CD4-positive, alpha-beta T cell treated with Interferon alpha-2 for 1 hour (primary cell): ENCODE measurements at regions not wholly inside any gene's neighbourhood (a gene's known extent, or its start where the extent isn't known, plus 50 kb on each side); places are given as distances from the start of the nearest gene placed in this dataset.
"Not testable (repeated sequence)": the region's sequence is repeated elsewhere in the genome, so short reads cannot be mapped to it uniquely, and the experiment has no call there.

Experiments used
- DNase-seq, 2 donors: peaks; one replicate each; pipeline ENCODE4 v3.0.0-alpha.2; 2020 to 2022

- no peak for DNase-seq
Observed at GRCh38 chr12:87671757-87672156, 357.4 kb downstream of the C12orf50 start.

- no peak for DNase-seq
Observed at GRCh38 chr12:87670448-87670847, 358.8 kb downstream of the C12orf50 start.

GRCh38 chr12:87667378-87667777 is 361.8 kb downstream of the C12orf50 start:
- DNase-seq, result no peak

GRCh38 chr12:87661786-87662377 is 367.3 kb downstream of the C12orf50 start:
- peak in 1 of 2 donors; percentile 20 for DNase-seq

- no peak for DNase-seq
Observed at GRCh38 chr12:87660987-87661774, 368.0 kb downstream of the C12orf50 start.

- no peak for DNase-seq
Observed at GRCh38 chr12:87660291-87660690, 368.9 kb downstream of the C12orf50 start.

GRCh38 chr12:87656311-87656710 is 372.9 kb downstream of the C12orf50 start:
- no peak for DNase-seq

GRCh38 chr12:87651670-87652425 is 377.4 kb downstream of the C12orf50 start:
- no peak for DNase-seq

- no peak for DNase-seq
Observed at GRCh38 chr12:87642245-87642644, 387.0 kb downstream of the C12orf50 start.

- no peak for DNase-seq
Observed at GRCh38 chr12:87618199-87618598, 411.0 kb downstream of the C12orf50 start.

GRCh38 chr12:87612996-87613395 is 416.2 kb downstream of the C12orf50 start:
- DNase-seq, result no peak

- DNase-seq, result no peak
Observed at GRCh38 chr12:87608321-87608720, 420.9 kb downstream of the C12orf50 start.

GRCh38 chr12:87603727-87604126 is 425.5 kb downstream of the C12orf50 start:
- no peak for DNase-seq

GRCh38 chr12:87599459-87599858 is 429.7 kb downstream of the C12orf50 start:
- DNase-seq, result no peak

GRCh38 chr12:87597114-87597513 is 432.1 kb downstream of the C12orf50 start:
- no peak for DNase-seq

- DNase-seq, result no peak
Observed at GRCh38 chr12:87596636-87597035, 432.6 kb downstream of the C12orf50 start.

- no peak for DNase-seq
Observed at GRCh38 chr12:87596134-87596533, 433.1 kb downstream of the C12orf50 start.

- DNase-seq, result no peak
Observed at GRCh38 chr12:87585882-87586557, 443.2 kb downstream of the C12orf50 start.

- not testable (repeated sequence) for DNase-seq
Observed at GRCh38 chr12:87579091-87579490, 450.1 kb downstream of the C12orf50 start.

GRCh38 chr12:87575906-87576305 is 453.3 kb downstream of the C12orf50 start:
- DNase-seq, result no peak

- not testable (repeated sequence) for DNase-seq
Observed at GRCh38 chr12:87566918-87567317, 462.3 kb downstream of the C12orf50 start.

- no peak for DNase-seq
Observed at GRCh38 chr12:87556985-87557384, 472.2 kb downstream of the C12orf50 start.

- not testable (repeated sequence) for DNase-seq
Observed at GRCh38 chr12:87531213-87531612, 498.0 kb downstream of the C12orf50 start.
